H9 (cell line): ENCODE measurements at regions not wholly inside any gene's neighbourhood (a gene's known extent, or its start where the extent isn't known, plus 50 kb on each side); places are given as distances from the start of the nearest gene placed in this dataset.

ENCODE experiments used
- DNase-seq: peaks from one replicate; pipeline ENCODE4 v3.0.0-alpha.2; 2017
- H2AFZ ChIP-seq: one replicate; pipeline ENCODE4 v1.6.1; 2013; ENCODE audit warnings: mild to moderate bottlenecking, low read length, control low read depth, moderate library complexity
- H2AK5ac ChIP-seq: 2 replicates; pipeline ENCODE4 v1.6.1; 2013; ENCODE audit warnings: low read length, control low read depth, mixed read lengths; ENCODE audit not compliant: insufficient read length
- H2BK120ac ChIP-seq: one replicate; pipeline ENCODE4 v1.6.1; 2013; ENCODE audit warnings: low read depth, mild to moderate bottlenecking, low read length, control low read depth, inconsistent platforms; ENCODE audit not compliant: poor library complexity, severe bottlenecking
- H2BK12ac ChIP-seq: 2 replicates; pipeline ENCODE4 v1.6.1; 2013; ENCODE audit warnings: low read length, control low read depth, mixed read lengths, low read depth; ENCODE audit not compliant: insufficient read length
- H2BK15ac ChIP-seq: 2 replicates; pipeline ENCODE4 v1.6.1; 2013; ENCODE audit warnings: low read depth, low read length, control low read depth
- H2BK20ac ChIP-seq: one replicate; pipeline ENCODE4 v1.6.1; 2013; ENCODE audit warnings: low read depth, mild to moderate bottlenecking, low read length, control low read depth, inconsistent platforms; ENCODE audit not compliant: poor library complexity, severe bottlenecking
- H2BK5ac ChIP-seq: 2 replicates; pipeline ENCODE4 v1.6.1; 2013; ENCODE audit warnings: low read length, control low read depth, mixed read lengths; ENCODE audit not compliant: insufficient read length
- H3K14ac ChIP-seq: 2 replicates; pipeline ENCODE4 v1.6.1; 2013; ENCODE audit warnings: low read length, control low read depth; ENCODE audit not compliant: insufficient read depth
- H3K18ac ChIP-seq: 2 replicates; pipeline ENCODE4 v1.6.1; 2013; ENCODE audit warnings: low read depth, mild to moderate bottlenecking, mixed read lengths, low read length, control low read depth; ENCODE audit not compliant: insufficient read length
- H3K23ac ChIP-seq: 2 replicates; pipeline ENCODE4 v1.6.1; 2013; ENCODE audit warnings: low read length, control low read depth, mixed read lengths, low read depth; ENCODE audit not compliant: insufficient read length
- H3K23me2 ChIP-seq: 2 replicates; pipeline ENCODE4 v1.6.1; 2013; ENCODE audit warnings: low read depth, mild to moderate bottlenecking, mixed read lengths, low read length, control low read depth; ENCODE audit not compliant: insufficient read length, poor library complexity, severe bottlenecking
- H3K27ac ChIP-seq: 2 replicates; pipeline ENCODE4 v1.5.1; 2013; ENCODE audit warnings: low read length, control low read depth, mixed read lengths, low read depth; ENCODE audit not compliant: insufficient read length
- H3K27me3 ChIP-seq: 2 replicates; pipeline ENCODE4 v1.6.1; 2013; ENCODE audit warnings: low read length, control low read depth, inconsistent platforms; ENCODE audit not compliant: insufficient read depth
- H3K4ac ChIP-seq: 2 replicates; pipeline ENCODE4 v1.6.1; 2013; ENCODE audit warnings: low read depth, mild to moderate bottlenecking, control low read depth, inconsistent platforms, low read length, moderate library complexity
- H3K4me1 ChIP-seq: 2 replicates; pipeline ENCODE4 v1.6.1; 2013; ENCODE audit warnings: low read length, control low read depth, inconsistent platforms; ENCODE audit not compliant: insufficient read depth
- H3K4me2 ChIP-seq: 2 replicates; pipeline ENCODE4 v1.6.1; 2013; ENCODE audit warnings: low read length, control low read depth, mixed read lengths; ENCODE audit not compliant: insufficient read length, insufficient read depth
- H3K56ac ChIP-seq: 2 replicates; pipeline ENCODE4 v1.6.1; 2013; ENCODE audit warnings: low read depth, mild to moderate bottlenecking, mixed read lengths, low read length, control low read depth; ENCODE audit not compliant: insufficient read length
- H3K79me1 ChIP-seq: 2 replicates; pipeline ENCODE4 v1.6.1; 2013; ENCODE audit warnings: low read depth, mild to moderate bottlenecking, moderate library complexity, low read length, control low read depth, inconsistent platforms; ENCODE audit not compliant: insufficient read depth, poor library complexity, severe bottlenecking
- H3K79me2 ChIP-seq: 2 replicates; pipeline ENCODE4 v1.6.1; 2013; ENCODE audit warnings: low read length, control low read depth, inconsistent platforms; ENCODE audit not compliant: insufficient read depth
- H3K9ac ChIP-seq: 2 replicates; pipeline ENCODE4 v1.6.1; 2013; ENCODE audit warnings: low read length, control low read depth, mixed read lengths; ENCODE audit not compliant: insufficient read length; ENCODE audit errors: extremely low read depth
- H3K9me3 ChIP-seq: one replicate; pipeline ENCODE4 v1.6.1; 2013; ENCODE audit warnings: low read depth, low read length, inconsistent platforms; ENCODE audit not compliant: control insufficient read depth
- H3T11ph ChIP-seq: one replicate; pipeline ENCODE4 v1.6.1; 2013; ENCODE audit warnings: mild to moderate bottlenecking, low read length, control low read depth, inconsistent platforms
- H4K20me1 ChIP-seq: one replicate; pipeline ENCODE4 v1.6.1; 2013; ENCODE audit not compliant: control insufficient read depth, insufficient read length, insufficient read depth
- H4K5ac ChIP-seq: 2 replicates; pipeline ENCODE4 v1.6.1; 2013; ENCODE audit warnings: low read depth, mild to moderate bottlenecking, mixed read lengths, low read length, control low read depth; ENCODE audit not compliant: insufficient read length
- H4K8ac ChIP-seq: replicated peaks from 2 replicates; pipeline ENCODE4 v1.6.1; 2013; ENCODE audit warnings: low read length, control low read depth, mixed read lengths, low read depth; ENCODE audit not compliant: insufficient read length
- H4K91ac ChIP-seq: 2 replicates; pipeline ENCODE4 v1.6.1; 2013; ENCODE audit warnings: low read depth, mild to moderate bottlenecking, moderate library complexity, mixed read lengths, low read length, control low read depth; ENCODE audit not compliant: insufficient read length
- H3K27ac Mint-ChIP-seq, 3 experiments: 2 replicates in 2 of 3; 3 replicates in 1 of 3; pipeline ENCODE4 v1.8.0; 2020 to 2021; ENCODE audit warnings: mixed read lengths in 3 of 3, mild to moderate bottlenecking in 1 of 3, moderate library complexity in 1 of 3
- H3K27me3 Mint-ChIP-seq: 2 replicates; pipeline ENCODE4 v1.8.0; 2021; ENCODE audit warnings: low read depth, mild to moderate bottlenecking, moderate library complexity, mixed read lengths
- H3K36me3 Mint-ChIP-seq, 3 experiments: 2 replicates in 2 of 3; 3 replicates in 1 of 3; pipeline ENCODE4 v1.8.0; 2020 to 2021; ENCODE audit warnings: low read depth in 3 of 3, mixed read lengths in 3 of 3; ENCODE audit not compliant: insufficient read depth in 1 of 3
- H3K4me1 Mint-ChIP-seq, 2 experiments: 2 replicates each; pipeline ENCODE4 v1.8.0; 2020; ENCODE audit warnings: mixed read lengths in 2 of 2
- H3K4me3 Mint-ChIP-seq, 2 experiments: 2 replicates in 1 of 2; 3 replicates in 1 of 2; pipeline ENCODE4 v1.8.0; 2020 to 2021; ENCODE audit warnings: mild to moderate bottlenecking in 2 of 2, mixed read lengths in 2 of 2, moderate library complexity in 1 of 2
- H3K9me3 Mint-ChIP-seq, 2 experiments: 2 replicates in 1 of 2; 3 replicates in 1 of 2; pipeline ENCODE4 v1.8.0; 2020; ENCODE audit warnings: mild to moderate bottlenecking in 2 of 2, mixed read lengths in 2 of 2, moderate library complexity in 1 of 2
- CTCF ChIP-seq: fragments of 200-600 bp; sonication (generic); conservative IDR thresholded peaks from 3 replicates; pipeline ENCODE4 v1.8.0; 2021; ENCODE audit warnings: antibody characterized with exemption, mild to moderate bottlenecking
- WGBS: extraction: QIAGEN DNeasy Blood & Tissue Kit; methylation state at CpG from one replicate; pipeline ENCODE4 v1.1.7; 2013; ENCODE audit warnings: missing lambda C conversion rate, low lambda C conversion rate, mixed read lengths; ENCODE audit not compliant: insufficient read length; ENCODE audit errors: extremely low coverage; 5-methylcytosine and 5-hydroxymethylcytosine counted together

- Histone ChIP-seq H3T11ph (no peak overlapping the region), H3K23me2 (no peaks in the 10 kb centered on the region), H4K91ac (no peak overlapping the region), H3K56ac (no peak overlapping the region), H3K79me2 (no peaks in the 10 kb centered on the region), H3K79me1 (no peaks in the 10 kb centered on the region), H3K23ac (no peak overlapping the region), H4K8ac (no peak overlapping the region), H3K4me2 (no peak overlapping the region), H3K14ac (no peak overlapping the region), H3K4ac (no peak overlapping the region), H2AFZ (no peak overlapping the region), H3K4me1 (no peaks in the 10 kb centered on the region), H3K27me3 (no peaks in the 10 kb centered on the region), H2BK20ac (no peak overlapping the region), H2BK15ac (no peak overlapping the region), H3K9me3 (no peaks in the 10 kb centered on the region), H4K5ac (no peak overlapping the region), H2BK120ac (no peak overlapping the region), H3K9ac (no peak overlapping the region), H2BK5ac (no peak overlapping the region), H3K18ac (no peak overlapping the region), H2BK12ac (no peak overlapping the region), H3K27ac (no peak overlapping the region), H4K20me1 (no peaks in the 10 kb centered on the region), H2AK5ac (no peak overlapping the region)
- H3K27me3 Mint-ChIP-seq: no peaks in the 10 kb centered on the region
- peak overlapping the region in 1 of 3 experiments; percentile 77; a peak in 1 of 7 replicates for H3K27ac Mint-ChIP-seq
- no CpG with 5 or more reads among the region's 16 CpGs for WGBS
- H3K36me3 Mint-ChIP-seq: peaks cover 0 to 10% (median 5%) of the 10 kb centered on the region in 3 experiments; a peak in 3 of 7 replicates
- peaks cover 0 to 4% of the 10 kb centered on the region in 2 experiments; a peak in 2 of 5 replicates for H3K9me3 Mint-ChIP-seq
- no peak for DNase-seq
- H3K4me3 Mint-ChIP-seq: no peak overlapping the region
- TF ChIP-seq CTCF: no peak
- H3K4me1 Mint-ChIP-seq: no peaks in the 10 kb centered on the region
Observed at GRCh38 chr3:166257715-166258114, 420.5 kb upstream of the BCHE start.
